ENCODE measurements at regions not wholly inside any gene's neighbourhood (a gene's known extent, or its start where the extent isn't known, plus 50 kb on each side); places are given as distances from the start of the nearest gene placed in this dataset.

GRCh38 chr5:175353926-175354325, 90.1 kb downstream of the DRD1 start:
- no peak overlapping the region for H3K56ac ChIP-seq (ENCODE audit: extremely low read depth, insufficient read depth, low read length)
- ChIA-PET POLR2A (ENCODE audit: unreplicated experiment) (interaction anchor here (0.6 kb wide), 1 partner anchor 19 kb away, joined by 19 read pairs; no protein-coding TSS in a partner anchor), CTCF (no interaction called here)
- peak; percentile 64 for DNase-seq
- H2BK5ac ChIP-seq (ENCODE audit: low read depth, low read length, poor library complexity, severe bottlenecking): no peak overlapping the region
- no peak overlapping the region for H3K9ac ChIP-seq (ENCODE audit: low read depth, low read length)
- no peak overlapping the region for H2AK5ac ChIP-seq (ENCODE audit: low read depth, low read length)
- no peak overlapping the region for H3K14ac ChIP-seq (replicated peaks; ENCODE audit: low read depth, low read length)
- WGBS, 2 experiments (ENCODE audit: extremely low coverage in 2 of 2, insufficient read length in 1 of 2): no CpG with 5 or more reads among the region's 2 CpGs
- H4K91ac ChIP-seq (ENCODE audit: insufficient read depth, low read depth, low read length): no peak overlapping the region
- no peak overlapping the region for H3K4ac ChIP-seq (ENCODE audit: low read depth, low read length)
- H3K4me2 ChIP-seq (ENCODE audit: low read depth, low read length): no peak overlapping the region
- H2BK120ac ChIP-seq (ENCODE audit: low read depth, low read length): no peak overlapping the region
- no peak overlapping the region for H2BK15ac ChIP-seq (ENCODE audit: low read depth, low read length)
- dilution Hi-C loops (cut with HindIII; ENCODE audit: low sequenced_read_pairs, unreplicated experiment): no loop called here
- no TSS peak for BruUV-seq (replicated peaks)
- H3K9me1 ChIP-seq (ENCODE audit: insufficient read depth, low read length): peaks cover 4% of the 10 kb centered on the region; the same call in 1 of the 2 replicates
- no peaks in the 10 kb centered on the region for H3K79me1 ChIP-seq (ENCODE audit: low read depth in 1 of 2, low read length in 2 of 2)
- intact Hi-C loops (cut with micrococcal nuclease): no loop called here
- TF ChIP-seq FOS (IDR thresholded peaks at IDR 0.05; ENCODE audit: low read depth, low read length): no peak
- TF ChIP-seq MXI1 (IDR thresholded peaks at IDR 0.05; ENCODE audit: borderline replicate concordance, low read depth, low read length): no peak
- TF ChIP-seq BHLHE40 (IDR thresholded peaks at IDR 0.05; ENCODE audit: low read depth, low read length): peak; percentile 27; the same call in 1 of the 2 replicates
- no peak overlapping the region for H3K4me3 ChIP-seq (ENCODE audit: insufficient read depth, low read depth, low read length)
- ATAC-seq (ENCODE audit: low read depth): peak; percentile 70
- no peak overlapping the region for H2BK20ac ChIP-seq (ENCODE audit: low read depth, low read length)
- in situ Hi-C loops (cut with MboI; ENCODE audit: low sequenced_read_pairs): no loop called here
- H4K5ac ChIP-seq (ENCODE audit: low read depth, low read length): no peak overlapping the region
- H3K23ac ChIP-seq (ENCODE audit: low read depth, low read length): no peak overlapping the region
- H2AFZ ChIP-seq (replicated peaks; ENCODE audit: low read length, poor library complexity): no peak overlapping the region
- no peak overlapping the region for H2AK9ac ChIP-seq (replicated peaks; ENCODE audit: low read depth, low read length, poor library complexity)
- H3K27me3 ChIP-seq (ENCODE audit: control insufficient read depth, insufficient read depth, low read length): no peaks in the 10 kb centered on the region
- no peak overlapping the region for H3K27ac ChIP-seq (ENCODE audit: insufficient read depth, low read length)
- no peaks in the 10 kb centered on the region for H4K20me1 ChIP-seq (ENCODE audit: insufficient read depth, low read length)
- no peaks in the 10 kb centered on the region for H3K36me3 ChIP-seq (ENCODE audit: control insufficient read depth, insufficient read depth, low read length)
- H4K8ac ChIP-seq (ENCODE audit: low read depth in 2 of 2, low read length in 2 of 2): no peak overlapping the region
- no peak overlapping the region for H3K18ac ChIP-seq (ENCODE audit: low read depth, low read length)
- H3K9me3 ChIP-seq (ENCODE audit: control insufficient read depth, insufficient read depth, low read length): no peaks in the 10 kb centered on the region
- H3K4me1 ChIP-seq (ENCODE audit: control insufficient read depth, insufficient read depth, low read length): no peaks in the 10 kb centered on the region; the same call in 1 of the 2 replicates
